Fibroblast of skin of right quadriceps (primary cell): ENCODE measurements at regions not wholly inside any gene's neighbourhood (a gene's known extent, or its start where the extent isn't known, plus 50 kb on each side); places are given as distances from the start of the nearest gene placed in this dataset.
A peak's percentile ranks its signal among the peaks of the same experiment; 100 is the strongest.

Experiments
- DNase-seq: peaks from one replicate; pipeline ENCODE4 v3.0.0-alpha.2; 2013

DNA sequence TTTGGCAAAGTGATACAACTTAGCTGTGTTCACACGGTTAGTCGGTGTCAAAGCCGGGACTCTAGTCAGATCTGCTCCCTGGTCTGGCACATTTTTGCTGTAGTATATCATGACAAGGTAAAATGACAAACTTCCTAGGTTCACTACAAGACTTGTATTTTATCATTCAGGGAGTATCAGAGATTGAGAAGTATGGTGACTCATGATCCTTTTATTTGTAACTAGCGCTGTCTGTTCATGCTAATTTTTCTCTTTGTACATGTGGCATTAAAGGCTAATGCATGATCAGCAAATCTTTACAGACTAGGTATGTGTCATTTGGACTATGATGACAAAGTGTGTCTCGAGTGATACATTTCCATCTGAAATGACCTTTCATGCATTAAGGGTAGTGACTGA lies 326.7 kb downstream of the SIPA1L2 start:
- no peak for DNase-seq

DNA sequence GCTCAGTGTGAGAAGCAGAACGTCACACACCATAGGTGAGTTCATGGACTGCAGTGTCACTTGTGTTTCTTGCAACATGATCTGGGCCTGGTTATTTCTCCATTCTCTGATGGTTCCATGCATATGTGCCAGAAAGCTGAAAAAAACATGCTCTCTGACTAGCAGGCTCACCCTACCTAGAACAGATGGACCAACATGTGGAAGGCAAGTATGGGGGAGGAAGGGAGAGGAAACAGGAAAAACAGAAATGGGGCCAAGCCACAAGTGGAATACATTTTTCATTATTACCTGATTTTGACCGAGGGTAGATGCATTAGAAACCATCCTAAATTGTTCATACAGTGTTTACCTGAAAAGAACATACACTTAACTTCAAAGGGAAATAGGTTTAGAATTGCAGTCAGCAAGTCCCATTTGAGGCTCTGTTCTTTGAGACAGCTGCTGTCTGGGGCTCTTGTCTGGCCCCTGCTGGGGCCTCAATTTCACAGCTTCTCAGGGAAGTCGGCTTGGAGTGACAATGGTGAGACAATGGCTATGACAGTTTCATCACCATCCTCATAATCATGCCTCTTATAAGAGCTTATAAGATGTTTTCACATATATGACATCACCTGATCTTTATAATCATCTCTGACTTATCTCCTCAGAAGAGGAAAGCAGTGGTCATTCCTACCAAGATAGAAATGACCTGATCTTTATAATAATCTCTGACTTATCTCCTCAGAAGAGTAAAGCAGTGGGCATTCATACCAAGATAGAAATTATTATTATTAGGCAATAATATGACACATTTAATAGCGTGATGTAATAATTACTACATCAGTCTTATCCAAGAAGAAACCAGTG lies 327.3 kb downstream of the SIPA1L2 start:
- DNase-seq, result no peak

DNA sequence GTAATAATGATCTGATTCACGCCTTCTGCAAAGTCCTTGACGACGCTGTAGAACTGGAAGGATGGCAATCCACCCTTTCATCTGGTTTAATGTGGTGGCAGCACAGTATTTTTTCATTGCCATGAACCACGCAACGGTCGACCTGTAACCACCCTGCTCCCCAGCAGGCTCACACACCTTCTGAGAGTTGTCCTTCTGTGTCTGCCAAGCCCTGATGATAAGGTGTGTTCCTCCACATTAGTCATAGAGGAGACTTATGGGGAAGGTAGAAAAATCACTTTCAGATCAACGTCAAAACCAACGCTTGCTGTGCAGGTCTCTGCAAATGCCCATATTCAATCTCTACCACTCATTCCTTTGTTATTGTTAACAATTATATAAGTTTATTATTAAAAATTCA lies 328.7 kb downstream of the SIPA1L2 start:
- DNase-seq, result no peak

DNA sequence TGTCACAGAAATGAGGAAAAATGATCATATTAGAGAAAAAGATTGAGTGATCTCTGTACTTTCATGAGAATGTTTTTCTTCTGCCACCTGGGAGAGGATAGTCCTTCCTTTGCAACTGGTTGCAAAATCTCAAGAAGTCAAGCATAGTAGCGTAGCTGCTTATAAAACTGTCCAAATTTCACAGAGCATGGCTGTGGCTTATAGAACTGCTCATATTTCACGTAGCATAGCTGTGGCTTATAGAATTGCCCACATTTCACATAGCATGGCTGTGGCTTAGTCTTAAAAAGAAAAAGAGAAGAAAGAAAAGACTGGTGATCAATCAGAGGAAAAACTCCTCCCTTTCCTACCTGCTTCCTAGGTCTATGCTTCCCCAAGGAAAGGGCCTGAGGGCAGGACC lies 329.5 kb downstream of the SIPA1L2 start:
- DNase-seq, result peak; percentile 32

DNA sequence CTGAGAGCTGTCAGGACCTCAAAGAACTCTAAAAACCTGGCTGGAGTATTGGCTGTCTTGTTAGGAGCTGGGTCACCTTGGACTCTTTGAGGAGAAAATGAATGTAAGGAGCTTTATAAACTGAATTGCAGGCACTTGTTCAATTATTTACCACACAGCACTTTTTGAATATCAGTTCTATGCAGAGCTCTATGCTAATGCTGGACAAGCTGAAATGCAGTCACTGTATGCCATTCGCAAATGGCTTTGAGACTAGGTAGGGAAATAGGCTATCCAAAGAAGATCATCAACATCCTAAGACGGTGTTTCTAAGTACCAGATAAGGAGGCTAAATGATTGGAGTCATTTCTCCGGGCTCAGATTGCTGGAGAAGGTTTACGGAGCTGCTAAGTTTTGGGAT lies 333.5 kb downstream of the SIPA1L2 start:
- no peak for DNase-seq

DNA sequence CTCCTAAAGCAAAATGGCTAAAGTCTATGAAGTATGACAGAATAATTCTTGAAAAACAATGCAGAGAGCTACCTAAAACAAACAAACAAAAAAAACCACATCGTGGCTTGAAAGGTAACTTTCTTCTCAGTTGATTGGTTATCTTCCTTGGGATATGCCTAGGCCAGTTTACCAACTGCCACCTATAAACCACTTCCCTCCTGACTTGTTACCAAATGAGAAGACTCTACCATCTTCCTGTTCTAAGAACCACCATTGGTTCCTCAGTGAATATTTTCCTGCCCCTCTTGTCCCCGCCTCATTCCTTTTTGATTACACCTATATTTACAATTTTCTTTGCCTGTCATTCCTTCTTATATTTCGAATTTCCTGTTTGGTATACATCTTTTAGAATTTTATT lies 336.6 kb downstream of the SIPA1L2 start:
- DNase-seq, result no peak

DNA sequence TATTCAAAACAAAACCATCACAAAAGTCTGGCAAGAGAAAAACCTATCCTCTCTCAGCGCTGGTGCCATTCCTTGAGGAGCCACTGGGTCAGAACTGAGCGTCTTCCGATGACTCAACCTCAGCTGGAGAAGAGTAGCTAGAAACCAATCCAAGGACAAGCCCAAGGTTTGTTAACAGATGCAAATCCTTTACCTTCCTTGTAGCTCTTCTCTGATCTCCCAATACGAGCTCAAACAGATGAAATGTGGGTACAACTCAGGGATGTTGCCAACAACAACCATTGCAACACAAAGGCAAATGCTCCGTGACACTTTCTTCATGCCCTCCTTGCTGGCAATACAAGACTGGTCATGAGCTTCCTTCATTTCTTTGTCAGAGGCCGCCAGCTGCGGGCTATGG lies 337.1 kb downstream of the SIPA1L2 start:
- no peak for DNase-seq

DNA sequence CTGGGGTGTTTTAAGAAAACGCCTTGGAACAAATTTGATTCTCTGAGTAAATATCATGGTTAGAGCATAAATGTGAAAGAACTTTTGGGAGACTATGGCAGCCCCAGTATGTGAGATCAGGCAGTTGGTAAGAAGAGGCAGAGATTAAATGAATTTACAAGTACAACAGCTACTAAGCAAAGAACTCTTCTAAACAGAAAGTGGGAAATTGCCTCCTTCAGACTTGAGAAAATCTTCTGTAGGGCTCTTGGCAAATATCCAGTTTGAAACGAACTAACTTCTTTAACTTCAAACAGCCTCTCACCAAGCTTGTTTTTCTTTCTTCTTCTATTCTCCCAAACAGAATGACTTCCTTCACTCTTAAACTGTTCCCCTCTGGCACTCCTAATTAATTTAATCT lies 337.7 kb downstream of the SIPA1L2 start:
- no peak for DNase-seq

DNA sequence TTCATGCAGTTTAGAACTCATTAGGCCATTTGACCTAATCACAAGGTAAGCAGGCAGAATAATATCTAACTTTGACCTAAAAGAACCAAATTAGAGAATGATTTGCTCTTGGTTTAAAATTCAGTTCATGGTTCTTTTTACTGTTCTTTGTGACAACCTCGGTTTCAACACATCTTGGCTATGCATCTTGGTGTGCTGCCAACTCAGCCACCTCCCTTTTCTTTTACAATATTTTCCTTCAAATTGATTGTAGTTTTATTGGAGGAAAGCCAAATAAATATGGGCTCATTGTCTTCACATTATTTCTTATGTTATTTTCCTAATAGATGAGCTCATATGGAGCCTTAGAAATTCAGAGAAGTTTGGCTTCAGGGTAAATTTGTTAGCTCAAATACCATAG lies 338.3 kb downstream of the SIPA1L2 start:
- DNase-seq, result no peak

DNA sequence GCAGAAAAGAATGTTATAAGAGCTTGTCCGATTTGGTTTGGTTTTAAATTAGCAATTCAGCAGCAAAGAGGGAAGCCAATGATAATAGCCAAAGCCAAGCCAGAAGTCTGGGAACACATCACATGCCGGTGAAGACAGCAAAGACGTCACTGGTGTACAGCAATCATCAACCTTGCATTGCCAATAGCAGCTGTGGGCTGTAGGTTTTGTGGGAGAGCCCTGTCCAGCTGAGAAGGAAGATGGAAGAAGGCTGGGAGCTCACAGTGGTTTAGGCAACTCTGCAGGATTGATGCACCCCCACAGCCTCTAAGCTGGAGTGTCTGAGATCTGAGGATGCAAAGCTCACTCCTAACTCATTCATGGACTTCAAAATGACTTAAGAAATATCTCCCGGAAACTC lies 338.7 kb downstream of the SIPA1L2 start:
- DNase-seq, result no peak

DNA sequence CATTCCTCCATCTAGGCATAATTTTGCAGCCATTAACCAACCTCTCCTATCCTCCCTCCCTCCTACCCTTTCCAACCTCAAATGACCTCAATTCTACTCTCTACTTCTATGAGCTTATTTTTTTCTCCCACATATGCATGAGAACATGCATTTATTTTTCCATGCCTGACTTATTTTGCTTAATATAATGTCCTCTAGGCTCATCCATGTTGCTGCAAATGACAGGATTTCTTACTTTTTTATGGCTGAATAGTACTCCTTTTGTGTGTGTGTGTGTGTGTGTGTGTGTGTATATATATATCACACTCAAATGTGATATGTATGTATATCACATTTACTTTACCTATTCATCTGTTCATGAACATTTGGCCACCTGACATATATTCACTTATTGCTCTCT lies 339.4 kb downstream of the SIPA1L2 start:
- DNase-seq, result no peak

DNA sequence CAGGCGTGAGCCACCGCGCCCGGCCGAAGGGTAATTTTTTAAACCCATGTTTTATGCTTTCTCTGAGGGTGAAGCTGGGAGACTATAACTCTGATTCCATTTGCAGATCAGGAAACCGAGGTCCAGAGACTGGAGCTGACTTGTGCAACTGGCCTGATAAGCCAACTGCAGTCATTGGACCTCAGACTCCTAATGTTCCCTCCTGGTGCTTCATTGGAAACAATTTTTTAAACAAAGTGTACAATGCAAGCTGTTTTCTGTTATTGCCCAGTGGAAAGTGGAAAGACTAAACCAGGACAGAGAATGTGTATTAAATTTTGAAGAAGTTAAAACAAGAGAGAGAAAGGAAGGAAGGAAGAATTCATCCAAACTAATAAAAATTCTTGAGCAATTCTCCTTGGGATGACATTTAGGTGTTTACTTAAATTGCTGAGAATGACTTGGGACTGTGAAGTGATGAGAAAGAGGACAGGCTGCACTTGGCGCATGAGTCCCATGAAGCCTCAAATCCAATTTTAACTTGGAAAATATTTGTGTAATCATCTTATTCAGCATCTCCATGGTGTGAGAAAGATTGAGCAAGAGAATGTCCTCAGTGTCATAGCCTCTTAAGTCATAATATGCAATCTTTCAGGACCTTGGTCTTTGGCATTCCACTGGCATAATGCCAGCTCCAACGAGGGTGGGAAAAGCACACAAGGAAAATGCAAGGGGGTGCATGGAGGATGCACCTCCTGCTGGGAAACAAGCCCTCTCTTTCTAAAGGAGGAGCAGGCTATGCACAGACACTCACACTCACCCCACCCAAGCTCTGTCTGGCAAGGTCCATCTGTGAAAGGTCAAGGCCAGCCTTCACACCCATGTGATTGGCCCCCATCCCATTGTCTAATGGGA lies 342.0 kb downstream of the SIPA1L2 start:
- no peak for DNase-seq

DNA sequence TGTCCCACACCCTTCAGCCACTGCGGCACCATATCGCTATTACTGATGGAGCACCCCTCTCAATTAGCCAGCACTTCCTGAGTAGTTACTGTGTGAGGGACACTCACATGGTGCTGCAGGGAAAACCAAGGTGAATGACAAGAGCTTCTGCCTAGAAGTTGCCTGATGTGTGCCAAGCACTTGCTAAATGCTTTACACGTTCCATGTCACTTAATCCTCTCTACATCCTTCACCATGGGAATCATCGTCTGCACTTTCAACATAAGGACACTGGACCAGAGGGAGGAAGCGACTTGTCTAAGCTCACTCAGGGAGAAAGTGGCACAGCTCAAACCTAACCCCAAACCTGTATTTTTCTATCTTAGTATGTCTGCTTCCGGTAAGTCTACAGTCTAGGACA lies 344.8 kb downstream of the SIPA1L2 start:
- no peak for DNase-seq

DNA sequence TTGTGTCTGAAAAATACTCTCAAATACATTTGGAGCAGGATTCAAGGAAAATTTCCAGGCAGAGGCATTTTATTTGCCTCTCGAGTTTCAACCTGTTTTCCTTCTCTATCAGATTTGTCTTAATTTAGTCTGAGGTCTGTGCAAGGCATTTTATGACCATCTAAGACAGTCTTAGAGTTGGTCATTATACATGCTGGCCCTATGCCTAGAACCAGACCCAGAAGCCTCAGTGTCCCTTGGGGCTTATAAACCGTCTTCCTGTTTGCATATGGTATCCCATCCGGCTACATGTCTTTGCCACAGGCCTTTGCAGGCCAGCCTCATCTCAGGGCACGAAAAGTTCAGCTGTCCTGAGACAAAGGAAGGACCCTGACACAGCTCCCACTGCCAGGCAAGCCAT lies 346.1 kb downstream of the SIPA1L2 start:
- peak; percentile 28 for DNase-seq

DNA sequence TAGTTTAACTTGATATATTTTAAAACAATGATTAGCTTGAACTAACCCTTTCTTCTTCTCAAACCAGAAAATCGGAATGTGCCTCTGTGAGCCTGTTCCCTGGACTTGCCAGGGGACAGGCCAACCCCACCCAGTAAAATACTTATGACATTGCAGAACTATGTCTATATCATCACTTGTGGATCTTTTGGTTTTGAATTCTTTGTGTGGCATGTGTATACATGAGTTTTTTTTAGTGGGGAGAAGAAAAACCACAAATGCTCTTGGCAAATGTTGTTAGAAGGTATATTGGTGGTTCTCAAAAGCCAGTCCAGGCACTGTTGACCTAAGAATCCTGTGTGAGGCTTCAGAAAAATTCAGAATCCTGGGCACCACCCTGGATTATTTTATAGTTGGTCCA lies 347.4 kb downstream of the SIPA1L2 start:
- DNase-seq, result no peak

DNA sequence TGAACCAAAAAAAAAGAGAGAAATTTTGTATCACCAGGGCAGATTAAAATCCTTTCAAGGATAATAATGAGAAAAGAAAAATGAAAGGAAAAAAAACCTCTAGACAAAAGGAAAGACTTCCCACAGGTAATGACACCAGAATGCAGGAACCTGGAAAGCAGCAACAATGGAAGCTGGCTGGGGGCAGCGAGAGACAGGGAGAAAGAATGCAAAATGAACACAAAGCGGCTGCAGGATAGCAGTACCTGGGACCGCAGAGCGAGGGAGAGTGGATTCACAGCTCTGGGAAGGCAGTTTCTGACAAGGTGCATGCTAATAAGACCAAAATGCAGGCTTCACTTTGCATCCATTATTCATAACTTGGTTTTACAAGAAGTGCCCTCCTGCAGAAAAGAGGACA lies 349.0 kb downstream of the SIPA1L2 start:
- no peak for DNase-seq

DNA sequence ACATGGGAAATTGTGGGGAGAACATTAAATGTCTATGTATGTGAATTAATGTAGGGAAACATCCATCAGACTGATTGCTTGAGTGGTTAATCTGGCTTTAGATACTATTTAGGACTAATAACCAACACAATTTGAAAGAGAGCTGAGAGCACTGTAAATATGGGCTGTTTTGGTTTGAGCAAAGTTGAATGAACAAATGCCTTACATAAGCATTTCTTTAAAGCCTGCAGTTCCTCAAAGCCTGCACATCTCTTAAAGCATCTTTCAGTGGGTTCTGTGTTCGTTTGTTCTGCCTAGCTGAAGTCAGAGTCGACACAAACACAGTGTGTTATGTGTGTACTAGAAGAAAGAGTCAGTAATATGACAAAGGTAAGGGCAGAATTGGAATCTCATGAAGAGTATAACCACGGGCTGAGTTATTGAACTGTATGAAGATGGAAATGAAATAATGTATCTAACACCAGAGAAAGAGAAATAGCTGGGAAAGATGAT lies 350.0 kb downstream of the SIPA1L2 start:
- no peak for DNase-seq

DNA sequence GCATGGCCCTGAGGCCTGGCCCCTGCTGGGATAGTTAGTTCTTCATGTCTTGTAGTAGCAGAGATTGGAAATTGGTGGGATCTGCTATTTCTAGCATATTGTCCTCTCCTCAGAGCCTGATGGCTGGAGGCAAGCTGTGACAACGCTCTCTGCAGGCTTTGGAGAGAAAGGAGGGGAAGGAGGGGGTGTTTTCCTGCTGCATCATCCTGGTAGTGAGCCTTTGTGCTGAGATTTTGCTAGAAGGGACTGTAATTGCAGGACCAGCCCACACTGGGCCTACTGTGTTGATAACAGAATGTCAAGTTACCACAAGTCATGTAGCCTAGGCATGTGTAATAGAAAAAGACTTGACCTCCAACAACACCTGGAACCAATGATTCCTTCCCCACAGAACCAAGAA lies 351.0 kb downstream of the SIPA1L2 start:
- DNase-seq, result no peak

DNA sequence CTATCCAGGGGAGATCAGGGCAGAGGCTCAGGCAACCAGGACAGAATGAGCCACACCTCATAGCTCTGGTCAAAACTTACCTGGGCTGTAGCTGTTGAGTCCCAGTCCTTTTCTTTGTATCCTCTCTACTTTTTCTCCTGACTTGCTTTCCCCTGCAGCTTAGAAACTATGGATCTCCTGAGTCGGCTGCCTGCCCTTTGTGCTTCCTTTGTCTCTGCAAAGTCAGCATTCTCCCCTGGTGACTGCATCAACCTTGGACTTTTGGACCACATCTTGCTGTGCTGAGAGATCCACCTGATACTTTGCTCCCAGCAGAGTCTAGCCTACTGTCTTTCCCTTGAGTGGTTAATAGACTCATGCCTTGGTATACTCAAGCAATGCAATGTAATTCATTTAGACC lies 353.3 kb downstream of the SIPA1L2 start:
- no peak for DNase-seq

DNA sequence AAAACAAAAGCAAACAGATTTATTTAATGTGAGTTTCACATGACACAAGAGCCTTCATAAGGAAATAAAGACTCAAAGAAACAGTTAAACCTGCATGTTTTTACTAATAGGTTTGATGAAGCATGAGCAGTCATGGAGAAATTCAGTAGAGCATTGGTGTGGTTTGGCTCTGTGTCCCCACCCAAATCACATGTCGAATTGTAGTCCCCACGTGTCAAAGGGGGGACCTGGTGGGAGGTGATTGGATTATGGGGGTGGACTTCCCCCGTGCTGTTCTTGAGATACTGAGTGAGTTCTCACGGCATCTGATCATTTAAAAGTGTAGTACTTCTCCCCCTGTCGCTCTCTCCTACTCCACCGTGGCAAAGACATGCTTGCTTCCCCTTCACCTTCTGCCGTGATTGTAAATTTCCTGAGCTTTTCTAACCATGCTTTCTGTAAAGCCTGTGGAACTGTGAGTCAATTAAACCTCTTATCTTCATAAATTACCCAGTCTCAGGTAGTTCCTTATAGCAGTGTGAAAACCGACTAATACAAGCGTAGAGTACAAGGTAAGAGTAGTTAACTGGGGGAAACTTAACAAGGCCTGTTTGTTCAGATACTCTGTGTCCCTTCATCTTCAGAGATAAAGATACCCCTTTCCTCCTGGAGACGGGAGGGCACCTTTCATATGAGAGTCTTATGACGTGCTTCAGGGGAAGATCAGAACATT lies 354.8 kb downstream of the SIPA1L2 start:
- DNase-seq, result no peak

DNA sequence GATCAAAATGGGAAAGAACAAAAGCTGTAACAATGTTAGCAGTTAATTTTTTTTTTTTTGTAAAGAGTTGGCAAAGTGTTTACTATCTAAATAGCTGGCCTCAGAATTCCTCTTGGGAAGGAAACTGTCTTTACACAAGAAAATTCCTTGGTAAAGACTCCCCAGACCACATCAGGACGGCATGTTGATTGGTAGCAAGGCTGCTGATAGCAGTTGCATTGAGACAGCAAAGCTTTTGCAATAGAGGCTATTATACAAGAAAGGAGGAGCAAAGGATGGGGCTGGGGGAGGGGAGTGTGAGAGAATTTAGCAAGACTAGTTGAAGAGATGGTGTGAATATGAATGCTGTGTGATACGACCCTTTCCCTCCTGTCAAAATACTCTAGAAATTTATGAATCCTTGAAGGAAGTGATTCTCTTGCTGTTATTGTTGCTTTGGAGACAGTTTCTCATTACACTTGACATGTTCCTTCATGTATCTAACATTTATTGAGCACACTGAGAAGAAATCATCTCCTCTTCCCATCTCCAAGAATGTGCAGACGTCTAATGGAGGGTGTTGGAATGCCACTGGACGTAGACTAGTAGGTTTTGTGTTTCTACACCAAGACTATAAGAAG lies 355.6 kb downstream of the SIPA1L2 start:
- DNase-seq, result peak; percentile 56

DNA sequence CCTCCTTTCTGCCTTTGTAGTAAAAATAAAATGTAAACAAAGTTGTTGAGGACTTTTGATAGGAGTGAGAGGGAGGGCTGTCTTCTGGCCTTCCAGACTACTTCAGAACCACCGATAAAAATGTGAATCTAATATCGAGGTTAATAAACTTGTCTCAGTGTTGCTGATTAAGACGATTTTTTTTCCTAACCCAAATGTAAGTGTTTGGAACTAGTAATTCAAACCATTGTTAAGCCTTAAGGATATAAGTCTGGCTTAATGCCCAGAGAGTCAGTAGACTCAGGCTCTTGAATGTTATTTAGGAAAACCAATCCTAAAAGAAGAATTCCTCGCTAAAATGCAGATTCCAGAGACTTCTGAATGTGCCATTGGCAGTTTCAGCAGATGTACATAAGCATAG lies 356.9 kb downstream of the SIPA1L2 start:
- DNase-seq, result peak; percentile 49
